IMR-90 (cell line): ENCODE measurements at regions not wholly inside any gene's neighbourhood (a gene's known extent, or its start where the extent isn't known, plus 50 kb on each side); places are given as distances from the start of the nearest gene placed in this dataset.

ENCODE experiments used
- ATAC-seq: fragments of 200-7000 bp; cut with Tn5 transposase; 2 replicates; pipeline ENCODE4 v1.9.1; 2020; ENCODE audit warnings: low read depth, mild to moderate bottlenecking, moderate library complexity
- BruUV-seq: library from RNA; stranded (reverse); fragments of 400-500 nt; replicated peaks from 2 replicates; lab custom pipeline; 2021; lab: Mats Ljungman, UMichigan
- CTCF ChIA-PET: fragments of 300-600 bp; formaldehyde crosslinking; extraction: SDS; loops from one replicate; lab custom pipeline; 2021; ENCODE audit warnings: antibody characterized with exemption; lab: Yijun Ruan, JAX
- POLR2A ChIA-PET: fragments of 300-600 bp; sonication (Branson Sonifier 250); formaldehyde crosslinking; loops from one replicate; lab custom pipeline; 2022; ENCODE audit warnings: antibody characterized with exemption; ENCODE audit not compliant: unreplicated experiment; lab: Charles Lee
- DNase-seq: peaks from one replicate; pipeline ENCODE4 v3.0.0; 2013
- H2AFZ ChIP-seq: replicated peaks from 2 replicates; pipeline ENCODE3; 2013; ENCODE audit warnings: low read length, mild to moderate bottlenecking; ENCODE audit not compliant: poor library complexity
- H2AK5ac ChIP-seq: 2 replicates; pipeline ENCODE4 v1.6.1; 2013; ENCODE audit warnings: low read depth, low read length, inconsistent platforms
- H2AK9ac ChIP-seq: replicated peaks from 2 replicates; pipeline ENCODE3; 2013; ENCODE audit warnings: mild to moderate bottlenecking, low read depth, low read length, moderate library complexity; ENCODE audit not compliant: poor library complexity
- H2BK120ac ChIP-seq: 2 replicates; pipeline ENCODE4 v1.6.1; 2013; ENCODE audit warnings: low read depth, low read length, inconsistent platforms
- H2BK15ac ChIP-seq: 3 replicates; pipeline ENCODE4 v1.6.1; 2013; ENCODE audit warnings: low read depth, low read length, inconsistent platforms
- H2BK20ac ChIP-seq: 2 replicates; pipeline ENCODE4 v1.6.1; 2013; ENCODE audit warnings: low read depth, mild to moderate bottlenecking, inconsistent platforms, low read length, moderate library complexity
- H2BK5ac ChIP-seq: 2 replicates; pipeline ENCODE4 v1.6.1; 2013; ENCODE audit warnings: mild to moderate bottlenecking, low read depth, low read length, inconsistent platforms; ENCODE audit not compliant: poor library complexity, severe bottlenecking
- H3K14ac ChIP-seq: replicated peaks from 2 replicates; pipeline ENCODE4 v1.6.1; 2013; ENCODE audit warnings: low read depth, low read length, inconsistent platforms
- H3K18ac ChIP-seq: 2 replicates; pipeline ENCODE4 v1.6.1; 2013; ENCODE audit warnings: low read depth, low read length, control low read depth
- H3K23ac ChIP-seq: 2 replicates; pipeline ENCODE4 v1.6.1; 2013; ENCODE audit warnings: low read depth, low read length, inconsistent platforms
- H3K27ac ChIP-seq: 2 replicates; pipeline ENCODE4 v1.5.1; 2013; ENCODE audit warnings: mild to moderate bottlenecking, control low read depth, low read length; ENCODE audit not compliant: insufficient read depth
- H3K27me3 ChIP-seq: 2 replicates; pipeline ENCODE4 v1.6.1; 2013; ENCODE audit warnings: low read length; ENCODE audit not compliant: control insufficient read depth, insufficient read depth
- H3K36me3 ChIP-seq: 2 replicates; pipeline ENCODE4 v1.6.1; 2013; ENCODE audit warnings: low read length, mixed read lengths; ENCODE audit not compliant: control insufficient read depth, insufficient read depth
- H3K4ac ChIP-seq: 2 replicates; pipeline ENCODE4 v1.6.1; 2013; ENCODE audit warnings: low read depth, low read length, inconsistent platforms
- H3K4me1 ChIP-seq: 2 replicates; pipeline ENCODE4 v1.6.1; 2013; ENCODE audit warnings: low read length, mixed read lengths; ENCODE audit not compliant: control insufficient read depth, insufficient read depth
- H3K4me2 ChIP-seq: 2 replicates; pipeline ENCODE4 v1.6.1; 2013; ENCODE audit warnings: low read depth, mild to moderate bottlenecking, control low read depth, low read length, moderate library complexity
- H3K4me3 ChIP-seq: 2 replicates; pipeline ENCODE4 v1.5.1; 2013; ENCODE audit warnings: low read depth, mild to moderate bottlenecking, control low read depth, low read length, moderate library complexity; ENCODE audit not compliant: insufficient read depth
- H3K56ac ChIP-seq: 2 replicates; pipeline ENCODE4 v1.6.1; 2013; ENCODE audit warnings: low read length, inconsistent platforms; ENCODE audit not compliant: insufficient read depth; ENCODE audit errors: extremely low read depth
- H3K79me1 ChIP-seq, 2 experiments: 2 replicates each; pipeline ENCODE4 v1.6.1; 2013; ENCODE audit warnings: low read length in 2 of 2, inconsistent platforms in 1 of 2, low read depth in 1 of 2
- H3K9ac ChIP-seq: 2 replicates; pipeline ENCODE4 v1.6.1; 2013; ENCODE audit warnings: low read depth, low read length, control low read depth
- H3K9me1 ChIP-seq: 2 replicates; pipeline ENCODE4 v1.6.1; 2013; ENCODE audit warnings: low read length, inconsistent platforms; ENCODE audit not compliant: insufficient read depth
- H3K9me3 ChIP-seq: 2 replicates; pipeline ENCODE4 v1.6.1; 2013; ENCODE audit warnings: low read length; ENCODE audit not compliant: control insufficient read depth, insufficient read depth
- H4K20me1 ChIP-seq: 2 replicates; pipeline ENCODE4 v1.6.1; 2013; ENCODE audit warnings: low read length, inconsistent platforms; ENCODE audit not compliant: insufficient read depth
- H4K5ac ChIP-seq: 2 replicates; pipeline ENCODE4 v1.6.1; 2013; ENCODE audit warnings: mild to moderate bottlenecking, low read depth, low read length, control low read depth
- H4K8ac ChIP-seq, 2 experiments: 2 replicates each; pipeline ENCODE4 v1.6.1; 2013; ENCODE audit warnings: low read depth in 2 of 2, low read length in 2 of 2, control low read depth in 1 of 2, inconsistent platforms in 1 of 2
- H4K91ac ChIP-seq: 2 replicates; pipeline ENCODE4 v1.6.1; 2013; ENCODE audit warnings: low read depth, low read length, inconsistent platforms; ENCODE audit not compliant: insufficient read depth
- MAFK ChIP-seq: IDR thresholded peaks from 2 replicates; pipeline ENCODE4 v1.6.1; 2012; ENCODE audit warnings: low read depth, low read length, improper control_type of control experiment
- MXI1 ChIP-seq: IDR thresholded peaks from 2 replicates; pipeline ENCODE4 v1.6.1; 2012; ENCODE audit warnings: low read depth, mild to moderate bottlenecking, low read length, moderate library complexity, borderline replicate concordance
- POLR2A ChIP-seq: IDR thresholded peaks from 2 replicates; pipeline ENCODE4 v1.6.1; 2012; ENCODE audit warnings: mild to moderate bottlenecking, low read depth, low read length
- RAD21 ChIP-seq: IDR thresholded peaks from 2 replicates; pipeline ENCODE4 v1.6.1; 2012; ENCODE audit warnings: low read length, improper control_type of control experiment
- RFX5 ChIP-seq: IDR thresholded peaks from 2 replicates; pipeline ENCODE4 v1.8.0; 2012; ENCODE audit warnings: low read depth, mild to moderate bottlenecking, low read length, moderate library complexity
- USF2 ChIP-seq: fragments of 150-350 bp; IDR thresholded peaks from 2 replicates; pipeline ENCODE4 v1.6.1; 2017; ENCODE audit warnings: mild to moderate bottlenecking, antibody characterized with exemption, low read length, low read depth
- WGBS, 2 experiments: methylation state at CpG; one replicate each; pipeline versions ENCODE4 v1.1.5 to v1.1.7; 2013; ENCODE audit warnings: missing lambda C conversion rate in 2 of 2; ENCODE audit not compliant: insufficient read length in 1 of 2; ENCODE audit errors: extremely low coverage in 2 of 2; 5-methylcytosine and 5-hydroxymethylcytosine counted together
- dilution Hi-C: fragments of 300-500 bp; cut with HindIII; formaldehyde crosslinking; loops from one replicate; pipeline ENCODE4 v1.14.3; 2018; ENCODE audit warnings: low sequenced_read_pairs; ENCODE audit not compliant: unreplicated experiment
- in situ Hi-C: fragments of 300-500 bp; cut with MboI; formaldehyde crosslinking; loops from 3 replicates; pipeline ENCODE4 v1.14.3; 2019; ENCODE audit warnings: low sequenced_read_pairs, inconsistent platforms, mixed read lengths
- intact Hi-C: fragments of 100-400 bp; cut with micrococcal nuclease; formaldehyde crosslinking; loops from 2 replicates; pipeline ENCODE4 v1.10.0; 2022
- TF ChIP-seq, protein P1 (sequence below): fragments of 150-350 bp; IDR thresholded peaks from 2 replicates; pipeline ENCODE4 v1.6.1; 2016; ENCODE audit warnings: low read depth, mild to moderate bottlenecking, low read length, moderate library complexity, borderline replicate concordance

GRCh38 chr5:118095115-118095514 is 893.2 kb downstream of the DTWD2 start:
- Histone ChIP-seq H2AFZ (no peak overlapping the region), H2BK20ac (no peak overlapping the region), H3K79me1 (no peaks in the 10 kb centered on the region), H3K56ac (no peak overlapping the region), H2BK5ac (no peak overlapping the region), H4K91ac (no peak overlapping the region), H3K4me2 (no peak overlapping the region), H3K27ac (no peak overlapping the region), H3K4me1 (no peaks in the 10 kb centered on the region), H3K9me3 (peaks cover under 1% of the 10 kb centered on the region; the same call in 1 of the 2 replicates), H2AK5ac (no peak overlapping the region), H4K20me1 (no peaks in the 10 kb centered on the region), H3K14ac (no peak overlapping the region), H3K36me3 (no peaks in the 10 kb centered on the region), H2BK120ac (no peak overlapping the region), H4K5ac (no peak overlapping the region), H4K8ac (no peak overlapping the region), H3K4me3 (no peak overlapping the region), H2AK9ac (no peak overlapping the region), H3K23ac (no peak overlapping the region), H3K4ac (no peak overlapping the region), H3K18ac (no peak overlapping the region), H3K9ac (no peak overlapping the region), H3K9me1 (no peaks in the 10 kb centered on the region), H2BK15ac (no peak overlapping the region), H3K27me3 (no peaks in the 10 kb centered on the region)
- intact Hi-C loops (no loop called here), in situ Hi-C loops (no loop called here), dilution Hi-C loops (no loop called here)
- no TSS peak for BruUV-seq
- no peak for ATAC-seq
- ChIA-PET POLR2A (interaction anchor here (0.5 kb wide), 1 partner anchor 486 kb away, joined by 6 read pairs; no protein-coding TSS in a partner anchor), CTCF (no interaction called here)
- no peak for TF ChIP-seq RAD21
- TF ChIP-seq, protein P1, sequence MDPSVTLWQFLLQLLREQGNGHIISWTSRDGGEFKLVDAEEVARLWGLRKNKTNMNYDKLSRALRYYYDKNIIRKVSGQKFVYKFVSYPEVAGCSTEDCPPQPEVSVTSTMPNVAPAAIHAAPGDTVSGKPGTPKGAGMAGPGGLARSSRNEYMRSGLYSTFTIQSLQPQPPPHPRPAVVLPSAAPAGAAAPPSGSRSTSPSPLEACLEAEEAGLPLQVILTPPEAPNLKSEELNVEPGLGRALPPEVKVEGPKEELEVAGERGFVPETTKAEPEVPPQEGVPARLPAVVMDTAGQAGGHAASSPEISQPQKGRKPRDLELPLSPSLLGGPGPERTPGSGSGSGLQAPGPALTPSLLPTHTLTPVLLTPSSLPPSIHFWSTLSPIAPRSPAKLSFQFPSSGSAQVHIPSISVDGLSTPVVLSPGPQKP = no peak
- TF ChIP-seq USF2 = no peak
- no peak for TF ChIP-seq MXI1
- no peak for TF ChIP-seq RFX5
- no peak for TF ChIP-seq POLR2A
- no peak for TF ChIP-seq MAFK
- no peak for DNase-seq
- no CpG with 5 or more reads among the region's 2 CpGs for WGBS, 2 experiments
